ENCODE measurements at regions not wholly inside any gene's neighbourhood (a gene's known extent, or its start where the extent isn't known, plus 50 kb on each side); places are given as distances from the start of the nearest gene placed in this dataset.

- no peak for TF ChIP-seq CTCF (IDR thresholded peaks at IDR 0.05; ENCODE audit: low read depth, low read length)
- TF ChIP-seq EZH2phosphoT487 (IDR thresholded peaks at IDR 0.05; ENCODE audit: low read depth) = no peak
Measured at GRCh38 chr17:11039342-11039741, 201.5 kb upstream of the PIRT start.

Data from OCI-LY3 (cell line).